Suppressor macrophage treated with lipopolysaccharide for 4 hours (primary cell): ENCODE measurements at regions not wholly inside any gene's neighbourhood (a gene's known extent, or its start where the extent isn't known, plus 50 kb on each side); places are given as distances from the start of the nearest gene placed in this dataset.
"Not testable (repeated sequence)": the region's sequence is repeated elsewhere in the genome, so short reads cannot be mapped to it uniquely, and the experiment has no call there.

ENCODE experiments used
- DNase-seq: peaks from one replicate; pipeline ENCODE4 v3.0.0-alpha.2; 2020

GRCh38 chr1:230555814-230556213 is 86.5 kb upstream of the COG2 start:
- DNase-seq = no peak

GRCh38 chr1:230552880-230553279 is 89.4 kb upstream of the COG2 start:
- DNase-seq = no peak

GRCh38 chr1:230550945-230551344 is 91.3 kb upstream of the COG2 start:
- not testable (repeated sequence) for DNase-seq

- peak; percentile 16 for DNase-seq
These were observed 91.9 kb upstream of the COG2 start for GRCh38 chr1:230550428-230550827.

GRCh38 chr1:230549625-230550024 is 92.7 kb upstream of the COG2 start:
- DNase-seq = no peak

GRCh38 chr1:230548997-230549396 is 93.3 kb upstream of the COG2 start:
- DNase-seq = no peak

- peak; percentile 14 for DNase-seq
These were observed 93.9 kb upstream of the COG2 start for GRCh38 chr1:230548357-230548756.

GRCh38 chr1:230545181-230545580 is 97.1 kb upstream of the COG2 start:
- DNase-seq = no peak

- DNase-seq = no peak
These were observed 97.5 kb upstream of the COG2 start for GRCh38 chr1:230544758-230545157.

GRCh38 chr1:230543085-230543484 is 99.2 kb upstream of the COG2 start:
- no peak for DNase-seq

GRCh38 chr1:230542681-230543080 is 99.6 kb upstream of the COG2 start:
- no peak for DNase-seq

GRCh38 chr1:230542054-230542453 is 100.2 kb upstream of the COG2 start:
- DNase-seq = no peak

- DNase-seq = no peak
These were observed 101.0 kb upstream of the COG2 start for GRCh38 chr1:230541306-230541705.

GRCh38 chr1:230540421-230541155 is 101.7 kb upstream of the COG2 start:
- DNase-seq = no peak

GRCh38 chr1:230537456-230537855 is 104.8 kb upstream of the COG2 start:
- DNase-seq = no peak

GRCh38 chr1:230536641-230537155 is 105.6 kb upstream of the COG2 start:
- no peak for DNase-seq

- DNase-seq = no peak
These were observed 108.1 kb upstream of the COG2 start for GRCh38 chr1:230534224-230534623.

- no peak for DNase-seq
These were observed 105.0 kb upstream of the PGBD5 start for GRCh38 chr1:230531103-230531502.

GRCh38 chr1:230519246-230519645 is 93.1 kb upstream of the PGBD5 start:
- DNase-seq = no peak

- DNase-seq = no peak
These were observed 92.4 kb upstream of the PGBD5 start for GRCh38 chr1:230518511-230518910.

- DNase-seq = no peak
These were observed 91.7 kb upstream of the PGBD5 start for GRCh38 chr1:230517786-230518185.

GRCh38 chr1:230517326-230517725 is 91.2 kb upstream of the PGBD5 start:
- no peak for DNase-seq

GRCh38 chr1:230516889-230517288 is 90.8 kb upstream of the PGBD5 start:
- no peak for DNase-seq

GRCh38 chr1:230515451-230516145 is 89.5 kb upstream of the PGBD5 start:
- no peak for DNase-seq
